ENCODE measurements at regions not wholly inside any gene's neighbourhood (a gene's known extent, or its start where the extent isn't known, plus 50 kb on each side); places are given as distances from the start of the nearest gene placed in this dataset.

- DNase-seq = no peak
Measured at GRCh38 chr2:236857781-236858180, 227.9 kb upstream of the COPS8 start.

- DNase-seq = no peak
Measured at GRCh38 chr2:236858661-236859060, 227.0 kb upstream of the COPS8 start.

- DNase-seq = peak; percentile 89 to 93
Measured at GRCh38 chr2:236859908-236860307, 225.8 kb upstream of the COPS8 start.

GRCh38 chr2:236861196-236861875 is 224.4 kb upstream of the COPS8 start:
- no peak for DNase-seq

- no peak for DNase-seq
Measured at GRCh38 chr2:236861944-236862343, 223.7 kb upstream of the COPS8 start.

GRCh38 chr2:236862526-236862925 is 223.2 kb upstream of the COPS8 start:
- DNase-seq = peak in 1 of 2 experiments; percentile 42

- peak; percentile 90 to 94 for DNase-seq
Measured at GRCh38 chr2:236862961-236863728, 222.5 kb upstream of the COPS8 start.

- DNase-seq = no peak
Measured at GRCh38 chr2:236863729-236864126, 222.0 kb upstream of the COPS8 start.

GRCh38 chr2:236865052-236865451 is 220.6 kb upstream of the COPS8 start:
- no peak for DNase-seq

- DNase-seq = no peak
Measured at GRCh38 chr2:236866542-236867340, 218.9 kb upstream of the COPS8 start.

GRCh38 chr2:236867441-236868260 is 218.0 kb upstream of the COPS8 start:
- no peak for DNase-seq

GRCh38 chr2:236870370-236870769 is 215.3 kb upstream of the COPS8 start:
- no peak for DNase-seq

- no peak for DNase-seq
Measured at GRCh38 chr2:236871500-236872001, 214.1 kb upstream of the COPS8 start.

- DNase-seq = no peak
Measured at GRCh38 chr2:236872015-236872414, 213.7 kb upstream of the COPS8 start.

GRCh38 chr2:236872981-236873380 is 212.7 kb upstream of the COPS8 start:
- no peak for DNase-seq

GRCh38 chr2:236873636-236874035 is 212.1 kb upstream of the COPS8 start:
- no peak for DNase-seq

- DNase-seq = peak in 1 of 2 experiments; percentile 29
Measured at GRCh38 chr2:236874866-236875481, 210.7 kb upstream of the COPS8 start.

GRCh38 chr2:236875906-236876505 is 209.7 kb upstream of the COPS8 start:
- DNase-seq = no peak

- DNase-seq = no peak
Measured at GRCh38 chr2:236876642-236877041, 209.0 kb upstream of the COPS8 start.

- no peak for DNase-seq
Measured at GRCh38 chr2:236877972-236878371, 207.7 kb upstream of the COPS8 start.

- DNase-seq = no peak
Measured at GRCh38 chr2:236879416-236879963, 206.2 kb upstream of the COPS8 start.

Measured in NCI-H526 (cell line).